Panc1 (cell line): ENCODE measurements at regions not wholly inside any gene's neighbourhood (a gene's known extent, or its start where the extent isn't known, plus 50 kb on each side); places are given as distances from the start of the nearest gene placed in this dataset.

ENCODE experiments used
- ATAC-seq: fragments of 200-7000 bp; cut with Tn5 transposase; 2 replicates; pipeline ENCODE4 v1.9.1; 2020; ENCODE audit warnings: mild to moderate bottlenecking, moderate library complexity
- BruUV-seq: library from RNA; stranded (reverse); fragments of 400-500 nt; replicated peaks from 2 replicates; lab custom pipeline; 2021; lab: Mats Ljungman, UMichigan
- CTCF ChIA-PET: fragments of 300-600 bp; sonication (Branson Sonifier 250); formaldehyde crosslinking; loops from one replicate; lab custom pipeline; 2022; ENCODE audit warnings: antibody characterized with exemption; lab: Charles Lee
- POLR2A ChIA-PET: fragments of 300-600 bp; sonication (Branson Sonifier 250); formaldehyde crosslinking; loops from one replicate; lab custom pipeline; 2022; ENCODE audit warnings: antibody characterized with exemption; lab: Charles Lee
- DNase-seq: peaks from one replicate; pipeline ENCODE4 v3.0.0-alpha.2; 2010; ENCODE audit warnings: low read depth, low spot score
- H3K27ac ChIP-seq: 2 replicates; pipeline ENCODE4 v1.5.1; 2011; ENCODE audit warnings: mild to moderate bottlenecking, low read length, inconsistent platforms
- H3K27me3 ChIP-seq: fragments of 200-500 bp; sonication (Bioruptor generic); 2 replicates; pipeline ENCODE4 v1.6.0; 2014; ENCODE audit warnings: low read length, inconsistent platforms; ENCODE audit not compliant: control insufficient read depth, insufficient read depth
- H3K36me3 ChIP-seq: fragments of 200-500 bp; sonication (Bioruptor generic); 2 replicates; pipeline ENCODE4 v1.5.1; 2014; ENCODE audit warnings: inconsistent platforms, mild to moderate bottlenecking, low read length, moderate library complexity; ENCODE audit not compliant: control insufficient read depth, insufficient read depth
- H3K4me1 ChIP-seq: 2 replicates; pipeline ENCODE4 v1.5.1; 2011; ENCODE audit warnings: inconsistent platforms, mild to moderate bottlenecking, low read length, moderate library complexity; ENCODE audit not compliant: control insufficient read depth, insufficient read depth
- H3K4me3 ChIP-seq, 2 experiments: 2 replicates each; pipeline ENCODE4 v1.5.1; 2011 to 2012; ENCODE audit warnings: low read depth in 2 of 2, low read length in 2 of 2, mild to moderate bottlenecking in 2 of 2, inconsistent platforms in 1 of 2, moderate library complexity in 1 of 2
- H3K9me3 ChIP-seq: fragments of 200-500 bp; sonication (Bioruptor generic); 2 replicates; pipeline ENCODE4 v1.5.1; 2014; ENCODE audit warnings: low read depth, mild to moderate bottlenecking, inconsistent platforms, low read length, moderate library complexity; ENCODE audit not compliant: control insufficient read depth, insufficient read depth
- POLR2AphosphoS5 ChIP-seq: IDR thresholded peaks from 2 replicates; pipeline ENCODE4 v1.6.1; 2012; ENCODE audit warnings: mild to moderate bottlenecking, low read depth, low read length, moderate library complexity
- SIN3A ChIP-seq: IDR thresholded peaks from 2 replicates; pipeline ENCODE4 v1.6.1; 2012; ENCODE audit warnings: low read depth, mild to moderate bottlenecking, low read length, moderate library complexity, borderline replicate concordance; ENCODE audit not compliant: insufficient read depth
- TCF7L2 ChIP-seq: IDR thresholded peaks from 2 replicates; pipeline ENCODE4 v1.6.1; 2011; ENCODE audit warnings: mild to moderate bottlenecking, low read depth, low read length, inconsistent platforms
- in situ Hi-C: cut with HindIII; loops from 2 replicates; pipeline ENCODE4 v1.10.0; 2016; ENCODE audit warnings: low sequenced_read_pairs, low pct_unique_long_range_greater_than_20kb
- intact Hi-C: fragments of 100-400 bp; cut with micrococcal nuclease; formaldehyde crosslinking; loops from one replicate; pipeline ENCODE4 v1.10.0; 2022; ENCODE audit not compliant: unreplicated experiment
- TF ChIP-seq, protein P1 (sequence below), 2 experiments: IDR thresholded peaks; 2 replicates each; pipeline ENCODE4 v1.6.1; 2011 to 2012; ENCODE audit warnings: low read depth in 2 of 2, control low read depth in 1 of 2, low read length in 1 of 2, mild to moderate bottlenecking in 1 of 2, moderate library complexity in 1 of 2; ENCODE audit not compliant: insufficient read depth in 1 of 2
- TF ChIP-seq, protein P2 (sequence below): fragments of 450-650 bp; IDR thresholded peaks from 2 replicates; pipeline ENCODE4 v1.5.1; 2017; ENCODE audit warnings: mild to moderate bottlenecking

DNA sequence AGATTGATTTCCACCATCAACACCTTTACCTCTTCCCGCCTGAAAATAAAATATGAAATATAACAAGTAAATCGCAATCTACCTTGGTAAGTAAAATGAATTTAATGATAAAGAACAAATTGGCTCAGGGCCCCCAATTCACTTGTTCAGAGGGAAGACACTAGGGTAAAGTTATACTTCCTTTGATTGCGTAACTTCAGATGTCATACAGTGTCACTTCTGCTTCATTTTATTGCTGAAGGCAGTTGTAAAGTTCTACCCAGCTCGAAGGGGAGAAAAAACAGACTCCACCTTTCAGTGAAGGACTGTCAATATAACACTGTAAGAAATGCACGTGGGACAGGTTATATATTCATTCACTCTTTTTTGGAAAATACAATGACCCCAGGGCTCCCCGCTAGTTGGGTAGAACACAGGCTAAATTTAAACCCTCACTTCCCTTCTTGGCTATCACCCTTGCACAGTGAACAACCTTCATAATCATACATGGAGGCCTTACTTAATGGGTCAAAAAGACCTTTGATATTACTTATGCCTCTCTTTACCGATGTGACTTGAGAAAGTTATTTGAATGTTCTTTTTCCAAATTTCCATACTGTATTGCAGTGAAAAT is 848.8 kb downstream of the MAT2B start:
- Histone ChIP-seq H3K9me3 (peaks cover 4% of the 10 kb centered on the region; the same call in 1 of the 2 replicates), H3K4me3 (no peak overlapping the region), H3K27ac (no peak overlapping the region), H3K4me1 (no peaks in the 10 kb centered on the region), H3K27me3 (no peaks in the 10 kb centered on the region), H3K36me3 (no peaks in the 10 kb centered on the region)
- in situ Hi-C loops, result no loop called here
- POLR2A ChIA-PET, result no interaction called here
- ATAC-seq, result no peak
- intact Hi-C loops, result no loop called here
- CTCF ChIA-PET, result no interaction called here
- TF ChIP-seq POLR2AphosphoS5 (no peak), TCF7L2 (no peak), SIN3A (no peak)
- TF ChIP-seq, protein P1, sequence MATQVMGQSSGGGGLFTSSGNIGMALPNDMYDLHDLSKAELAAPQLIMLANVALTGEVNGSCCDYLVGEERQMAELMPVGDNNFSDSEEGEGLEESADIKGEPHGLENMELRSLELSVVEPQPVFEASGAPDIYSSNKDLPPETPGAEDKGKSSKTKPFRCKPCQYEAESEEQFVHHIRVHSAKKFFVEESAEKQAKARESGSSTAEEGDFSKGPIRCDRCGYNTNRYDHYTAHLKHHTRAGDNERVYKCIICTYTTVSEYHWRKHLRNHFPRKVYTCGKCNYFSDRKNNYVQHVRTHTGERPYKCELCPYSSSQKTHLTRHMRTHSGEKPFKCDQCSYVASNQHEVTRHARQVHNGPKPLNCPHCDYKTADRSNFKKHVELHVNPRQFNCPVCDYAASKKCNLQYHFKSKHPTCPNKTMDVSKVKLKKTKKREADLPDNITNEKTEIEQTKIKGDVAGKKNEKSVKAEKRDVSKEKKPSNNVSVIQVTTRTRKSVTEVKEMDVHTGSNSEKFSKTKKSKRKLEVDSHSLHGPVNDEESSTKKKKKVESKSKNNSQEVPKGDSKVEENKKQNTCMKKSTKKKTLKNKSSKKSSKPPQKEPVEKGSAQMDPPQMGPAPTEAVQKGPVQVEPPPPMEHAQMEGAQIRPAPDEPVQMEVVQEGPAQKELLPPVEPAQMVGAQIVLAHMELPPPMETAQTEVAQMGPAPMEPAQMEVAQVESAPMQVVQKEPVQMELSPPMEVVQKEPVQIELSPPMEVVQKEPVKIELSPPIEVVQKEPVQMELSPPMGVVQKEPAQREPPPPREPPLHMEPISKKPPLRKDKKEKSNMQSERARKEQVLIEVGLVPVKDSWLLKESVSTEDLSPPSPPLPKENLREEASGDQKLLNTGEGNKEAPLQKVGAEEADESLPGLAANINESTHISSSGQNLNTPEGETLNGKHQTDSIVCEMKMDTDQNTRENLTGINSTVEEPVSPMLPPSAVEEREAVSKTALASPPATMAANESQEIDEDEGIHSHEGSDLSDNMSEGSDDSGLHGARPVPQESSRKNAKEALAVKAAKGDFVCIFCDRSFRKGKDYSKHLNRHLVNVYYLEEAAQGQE (IDR thresholded peaks at IDR 0.05; ENCODE audit: insufficient read depth in 1 of 2, low read depth in 2 of 2, low read length in 1 of 2), result no peak
- TF ChIP-seq, protein P2, sequence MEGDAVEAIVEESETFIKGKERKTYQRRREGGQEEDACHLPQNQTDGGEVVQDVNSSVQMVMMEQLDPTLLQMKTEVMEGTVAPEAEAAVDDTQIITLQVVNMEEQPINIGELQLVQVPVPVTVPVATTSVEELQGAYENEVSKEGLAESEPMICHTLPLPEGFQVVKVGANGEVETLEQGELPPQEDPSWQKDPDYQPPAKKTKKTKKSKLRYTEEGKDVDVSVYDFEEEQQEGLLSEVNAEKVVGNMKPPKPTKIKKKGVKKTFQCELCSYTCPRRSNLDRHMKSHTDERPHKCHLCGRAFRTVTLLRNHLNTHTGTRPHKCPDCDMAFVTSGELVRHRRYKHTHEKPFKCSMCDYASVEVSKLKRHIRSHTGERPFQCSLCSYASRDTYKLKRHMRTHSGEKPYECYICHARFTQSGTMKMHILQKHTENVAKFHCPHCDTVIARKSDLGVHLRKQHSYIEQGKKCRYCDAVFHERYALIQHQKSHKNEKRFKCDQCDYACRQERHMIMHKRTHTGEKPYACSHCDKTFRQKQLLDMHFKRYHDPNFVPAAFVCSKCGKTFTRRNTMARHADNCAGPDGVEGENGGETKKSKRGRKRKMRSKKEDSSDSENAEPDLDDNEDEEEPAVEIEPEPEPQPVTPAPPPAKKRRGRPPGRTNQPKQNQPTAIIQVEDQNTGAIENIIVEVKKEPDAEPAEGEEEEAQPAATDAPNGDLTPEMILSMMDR, result no peak
- BruUV-seq, result no TSS peak
- no peak for DNase-seq

DNA sequence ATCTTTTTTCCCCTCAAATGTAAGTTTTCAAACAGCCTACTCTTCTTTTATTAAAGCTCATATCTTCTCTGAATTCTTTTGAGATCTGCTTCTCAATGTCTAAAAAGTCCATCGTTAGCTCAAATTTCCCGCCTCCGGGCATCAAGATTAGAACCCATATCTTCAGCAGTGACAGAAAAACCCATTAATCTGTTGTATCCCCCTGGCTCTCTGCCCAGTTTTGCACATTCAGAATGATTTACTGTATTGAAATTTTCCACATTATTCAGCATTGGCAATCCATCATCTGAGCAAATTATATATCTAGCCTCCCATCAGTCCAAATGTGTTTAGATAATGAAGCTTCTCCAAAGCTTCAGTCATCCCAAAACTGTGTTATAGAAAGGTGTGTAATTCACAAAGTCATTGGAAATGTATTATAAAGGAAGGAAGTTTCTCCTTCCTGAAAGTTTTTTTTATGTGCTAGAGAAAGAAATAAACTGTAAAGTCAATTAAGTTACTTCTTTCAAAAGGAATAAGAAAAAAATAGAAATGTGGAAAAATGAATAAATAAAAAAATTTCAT is 849.9 kb downstream of the MAT2B start:
- no peak overlapping the region for H3K4me3 ChIP-seq
- H3K9me3 ChIP-seq, result peaks cover 4% of the 10 kb centered on the region; the same call in 1 of the 2 replicates
- H3K27me3 ChIP-seq, result no peaks in the 10 kb centered on the region
- in situ Hi-C loops (no loop called here), intact Hi-C loops (no loop called here)
- no TSS peak for BruUV-seq
- DNase-seq (no peak), ATAC-seq (no peak)
- H3K27ac ChIP-seq, result no peak overlapping the region
- TF ChIP-seq TCF7L2, result no peak
- TF ChIP-seq, protein P2, result no peak
- no peak for TF ChIP-seq POLR2AphosphoS5
- TF ChIP-seq SIN3A, result no peak
- TF ChIP-seq, protein P1 (IDR thresholded peaks at IDR 0.05; ENCODE audit: insufficient read depth in 1 of 2, low read depth in 2 of 2, low read length in 1 of 2), result no peak
- no peaks in the 10 kb centered on the region for H3K36me3 ChIP-seq
- ChIA-PET CTCF (no interaction called here), POLR2A (no interaction called here)
- H3K4me1 ChIP-seq, result no peaks in the 10 kb centered on the region
